ENCODE measurements at regions not wholly inside any gene's neighbourhood (a gene's known extent, or its start where the extent isn't known, plus 50 kb on each side); places are given as distances from the start of the nearest gene placed in this dataset.

DNA sequence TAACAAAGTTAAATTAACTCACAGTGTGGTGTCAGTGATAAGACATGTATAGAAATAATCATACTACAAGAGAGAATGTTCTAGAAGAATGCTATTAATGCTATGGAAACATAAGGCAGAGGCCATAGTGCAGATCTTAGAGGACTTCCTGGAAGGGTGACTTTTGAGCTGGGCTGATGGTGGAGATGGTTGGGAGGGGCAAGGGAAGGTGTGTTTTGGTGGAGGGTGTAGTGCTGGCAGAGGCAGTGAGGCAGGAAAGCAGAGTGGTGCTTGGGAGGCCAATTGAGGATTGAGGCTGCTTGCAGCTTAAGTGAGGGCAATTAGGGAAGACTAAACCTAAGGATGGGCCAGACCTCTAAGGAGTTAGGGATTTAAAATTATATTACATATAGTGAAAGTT lies 58.5 kb upstream of the FNDC1 start:
- Histone ChIP-seq H3K9ac (ENCODE audit: insufficient read depth in 1 of 2, low read depth in 2 of 2, low read length in 2 of 2) (no peak overlapping the region), H3K9me3 (replicated peaks; ENCODE audit: control insufficient read depth, insufficient read depth, low read depth, low read length) (no peaks in the 10 kb centered on the region), H3K4me3 (no peak overlapping the region), H3K79me2 (ENCODE audit: control insufficient read depth, insufficient read depth, low read length) (no peaks in the 10 kb centered on the region), H2AFZ (ENCODE audit: low read depth, low read length) (no peak overlapping the region), H3K4me1 (replicated peaks in 1 of 2; ENCODE audit: control insufficient read depth in 2 of 2, insufficient read depth in 2 of 2, low read length in 2 of 2) (peaks cover 0 to 6% of the 10 kb centered on the region in 2 experiments; a peak in 2 of 5 replicates), H3K27ac (ENCODE audit: extremely low read depth, low read depth, low read length) (no peak overlapping the region), H4K20me1 (replicated peaks; ENCODE audit: control insufficient read depth, insufficient read depth, low read length) (no peaks in the 10 kb centered on the region; the same call in 1 of the 2 replicates), H3K36me3 (ENCODE audit: control insufficient read depth, insufficient read depth, low read length) (no peaks in the 10 kb centered on the region), H3K4me2 (ENCODE audit: insufficient read depth, low read length) (no peak overlapping the region), H3K27me3 (ENCODE audit: control insufficient read depth in 2 of 2, insufficient read depth in 2 of 2, low read length in 2 of 2) (peaks cover 16 to 26% of the 10 kb centered on the region in 2 experiments), H3K9me1 (ENCODE audit: control insufficient read depth, insufficient read depth, low read length) (no peaks in the 10 kb centered on the region)
- POLR2A ChIA-PET, result interaction anchor here (1.3 kb wide), 1 partner anchor 18 kb away, joined by 3 read pairs; no protein-coding TSS in a partner anchor
- ATAC-seq, result no peak
- DNase-seq (ENCODE audit: extremely low read depth in 1 of 4, low spot score in 3 of 4), result no peak
- CTCF ChIA-PET (ENCODE audit: low intra/inter-chr PET ratio), result interaction anchor here (1.6 kb wide), 1 partner anchor 69 kb away, joined by 9 read pairs; no protein-coding TSS in a partner anchor
- in situ Hi-C loops (cut with MboI), result loop anchor here (25.0 kb wide), 1 partner anchor 423 kb away; no protein-coding TSS in a partner anchor
- no TSS peak for BruUV-seq (replicated peaks)
- intact Hi-C loops (cut with micrococcal nuclease), result no loop called here
- TF ChIP-seq HNRNPK (IDR thresholded peaks at IDR 0.05; ENCODE audit: low read depth, low read length, poor library complexity, severe bottlenecking), result no peak
- no peak for TF ChIP-seq CBFB (CRISPR knock-in tag; IDR thresholded peaks at IDR 0.05)
- TF ChIP-seq MYC (IDR thresholded peaks at IDR 0.05; ENCODE audit: low read depth, low read length), result no peak
- TF ChIP-seq MYC (CRISPR knock-in tag; IDR thresholded peaks at IDR 0.05; ENCODE audit: borderline replicate concordance, low read depth), result no peak
- no peak for TF ChIP-seq KAT7 (CRISPR knock-in tag; IDR thresholded peaks at IDR 0.05; ENCODE audit: borderline replicate concordance)
- TF ChIP-seq KLF1 (tag; IDR thresholded peaks at IDR 0.05), result no peak
- TF ChIP-seq TCF7 (IDR thresholded peaks at IDR 0.05; ENCODE audit: borderline replicate concordance), result no peak
- no peak for TF ChIP-seq MEF2A (IDR thresholded peaks at IDR 0.05; ENCODE audit: control insufficient read depth, low read depth, low read length)
- TF ChIP-seq, protein P1, sequence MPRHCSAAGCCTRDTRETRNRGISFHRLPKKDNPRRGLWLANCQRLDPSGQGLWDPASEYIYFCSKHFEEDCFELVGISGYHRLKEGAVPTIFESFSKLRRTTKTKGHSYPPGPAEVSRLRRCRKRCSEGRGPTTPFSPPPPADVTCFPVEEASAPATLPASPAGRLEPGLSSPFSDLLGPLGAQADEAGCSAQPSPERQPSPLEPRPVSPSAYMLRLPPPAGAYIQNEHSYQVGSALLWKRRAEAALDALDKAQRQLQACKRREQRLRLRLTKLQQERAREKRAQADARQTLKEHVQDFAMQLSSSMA (CRISPR knock-in tag; IDR thresholded peaks at IDR 0.05), result no peak
- TF ChIP-seq KHSRP (IDR thresholded peaks at IDR 0.05), result no peak
- FAIRE-seq, result no peak
